ENCODE measurements at regions not wholly inside any gene's neighbourhood (a gene's known extent, or its start where the extent isn't known, plus 50 kb on each side); places are given as distances from the start of the nearest gene placed in this dataset.

DNA sequence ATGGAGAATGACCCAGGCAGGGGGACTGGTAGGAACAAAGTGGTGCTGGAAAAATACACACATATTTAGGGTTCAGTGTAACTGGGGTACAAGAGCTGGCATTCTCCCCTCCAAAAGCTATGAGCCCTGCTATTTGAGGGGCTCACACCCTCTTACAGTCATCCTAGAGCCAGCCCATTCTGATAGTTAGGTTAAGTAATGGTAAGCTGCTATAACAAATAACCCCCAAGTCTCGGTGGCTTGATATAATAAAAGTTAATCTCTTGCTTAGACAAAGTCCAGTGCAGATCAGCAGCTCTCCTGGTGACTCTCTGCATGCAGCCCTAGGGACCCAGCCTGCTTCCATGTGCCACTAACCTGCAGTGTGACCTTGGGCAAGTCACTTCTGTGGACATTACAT lies 234.9 kb upstream of the HES1 start:
- no peak overlapping the region for H3K27ac ChIP-seq (ENCODE audit: low read depth in 1 of 2, low read length in 2 of 2)
- H3K36me3 ChIP-seq (ENCODE audit: control insufficient read depth in 1 of 2, insufficient read depth in 2 of 2, low read length in 1 of 2) = no peaks in the 10 kb centered on the region
- H3K27me3 ChIP-seq (ENCODE audit: control insufficient read depth in 1 of 2, insufficient read depth in 2 of 2, low read length in 1 of 2) = no peaks in the 10 kb centered on the region
- intact Hi-C loops (cut with DNase I) = no loop called here
- no peak for ATAC-seq (ENCODE audit: low FRiP score)
- no peak for DNase-seq
- no peaks in the 10 kb centered on the region for H3K4me1 ChIP-seq (ENCODE audit: control insufficient read depth in 1 of 2, insufficient read depth in 2 of 2, low read length in 2 of 2)
- H3K9me3 ChIP-seq (ENCODE audit: control insufficient read depth, low read length) = peaks cover 2% of the 10 kb centered on the region
- WGBS, 2 donors = 94 to 100% methylated on average over 1 of the region's 1 CpG
- no peak overlapping the region for H3K4me3 ChIP-seq (ENCODE audit: low read length in 2 of 2)

DNA sequence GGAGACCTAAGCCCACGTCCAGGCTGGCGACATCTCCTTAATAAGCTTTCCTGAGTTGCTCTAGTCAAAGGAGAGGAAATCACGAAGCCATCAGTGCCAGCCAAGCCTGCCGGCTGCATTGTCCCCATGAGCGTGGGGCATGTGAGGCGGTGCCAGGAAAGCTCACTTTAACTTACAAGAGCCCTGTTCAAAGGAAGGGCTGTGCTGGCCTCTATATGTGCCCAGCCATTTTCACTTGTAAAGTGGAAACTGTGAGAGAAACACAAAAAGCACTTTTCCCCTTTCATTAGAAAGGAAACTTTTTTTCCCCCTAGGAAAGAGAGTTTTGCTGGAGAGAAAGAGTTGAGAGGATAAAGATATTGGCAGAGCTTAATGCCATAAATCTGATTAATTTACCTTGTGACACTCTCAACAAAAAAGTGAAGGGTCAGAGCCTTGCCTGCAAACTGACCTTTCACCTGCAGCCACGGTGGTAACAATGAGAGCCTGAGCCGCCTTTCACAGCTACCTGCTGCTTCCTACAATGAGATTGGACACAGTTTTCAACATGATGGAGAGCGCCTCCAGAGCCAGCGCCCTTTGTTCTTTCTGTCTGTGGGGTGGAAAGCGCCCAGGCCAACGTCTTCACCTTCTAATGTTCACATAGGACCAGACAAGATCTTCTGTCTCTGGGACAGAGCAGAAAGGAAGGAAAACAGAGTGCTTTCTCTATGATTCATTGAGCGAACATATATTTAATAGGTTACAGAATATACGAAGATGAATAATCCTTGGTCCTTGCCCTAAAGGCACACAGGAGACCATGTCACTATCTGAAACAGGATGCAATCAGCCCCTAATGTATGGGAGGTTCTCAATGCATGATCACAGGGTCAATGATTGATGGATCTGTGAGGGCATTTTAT lies 233.1 kb upstream of the HES1 start:
- WGBS, 2 donors = 70 to 72% methylated on average over 14 of the region's 14 CpGs
- no peak for DNase-seq
- Histone ChIP-seq H3K4me3 (ENCODE audit: low read length in 2 of 2) (no peak overlapping the region), H3K9me3 (ENCODE audit: control insufficient read depth, low read length) (peaks cover 2% of the 10 kb centered on the region), H3K36me3 (ENCODE audit: control insufficient read depth in 1 of 2, insufficient read depth in 2 of 2, low read length in 1 of 2) (no peaks in the 10 kb centered on the region), H3K27me3 (ENCODE audit: control insufficient read depth in 1 of 2, insufficient read depth in 2 of 2, low read length in 1 of 2) (no peaks in the 10 kb centered on the region), H3K4me1 (ENCODE audit: control insufficient read depth in 1 of 2, insufficient read depth in 2 of 2, low read length in 2 of 2) (no peaks in the 10 kb centered on the region), H3K27ac (ENCODE audit: low read depth in 1 of 2, low read length in 2 of 2) (no peak overlapping the region)
- no peak for ATAC-seq (ENCODE audit: low FRiP score)
- intact Hi-C loops (cut with DNase I) = no loop called here

DNA sequence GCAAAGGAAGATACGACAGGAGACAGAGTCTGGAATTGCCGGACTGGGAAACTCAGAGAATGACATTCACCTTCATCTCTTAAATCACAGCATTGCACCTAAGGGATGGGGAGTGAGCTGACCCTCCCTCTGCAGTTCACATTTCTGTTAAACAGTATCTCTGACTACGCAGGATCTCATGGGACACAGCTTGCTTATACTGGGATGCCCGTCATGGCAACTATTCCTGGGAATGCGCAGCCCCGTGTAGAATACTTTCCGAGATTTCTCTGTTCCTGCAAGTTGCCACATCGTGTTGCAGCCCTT lies 232.5 kb upstream of the HES1 start:
- Histone ChIP-seq H3K36me3 (ENCODE audit: control insufficient read depth in 1 of 2, insufficient read depth in 2 of 2, low read length in 1 of 2) (no peaks in the 10 kb centered on the region), H3K4me1 (ENCODE audit: control insufficient read depth in 1 of 2, insufficient read depth in 2 of 2, low read length in 2 of 2) (no peaks in the 10 kb centered on the region), H3K4me3 (ENCODE audit: low read length in 2 of 2) (no peak overlapping the region), H3K9me3 (ENCODE audit: control insufficient read depth, low read length) (peaks cover 4% of the 10 kb centered on the region), H3K27ac (ENCODE audit: low read depth in 1 of 2, low read length in 2 of 2) (no peak overlapping the region), H3K27me3 (ENCODE audit: control insufficient read depth in 1 of 2, insufficient read depth in 2 of 2, low read length in 1 of 2) (no peaks in the 10 kb centered on the region)
- intact Hi-C loops (cut with DNase I) = no loop called here
- WGBS, 2 donors = 96% methylated on average over 8 of the region's 8 CpGs
- no peak for ATAC-seq (ENCODE audit: low FRiP score)
- no peak for DNase-seq

DNA sequence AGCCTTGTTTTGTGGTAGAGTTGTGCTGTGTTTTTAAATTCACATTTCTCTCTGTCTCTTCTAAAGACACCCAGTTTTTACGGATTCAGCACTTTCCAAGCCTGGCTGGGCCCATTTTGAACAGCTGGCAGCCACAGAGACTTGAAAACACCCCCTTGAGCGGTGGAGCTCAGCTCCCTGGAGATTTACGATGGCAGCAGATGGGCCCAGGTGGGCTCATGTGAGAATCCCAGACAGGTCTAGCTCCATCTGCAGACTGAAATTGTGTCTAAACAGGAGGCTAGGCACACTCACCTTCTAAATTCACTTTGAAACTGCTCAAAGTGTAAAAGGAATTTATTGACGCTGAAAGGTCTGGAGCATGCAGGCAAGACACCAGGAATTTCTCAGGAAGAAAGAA lies 232.0 kb upstream of the HES1 start:
- Histone ChIP-seq H3K27me3 (ENCODE audit: control insufficient read depth in 1 of 2, insufficient read depth in 2 of 2, low read length in 1 of 2) (no peaks in the 10 kb centered on the region), H3K9me3 (ENCODE audit: control insufficient read depth, low read length) (peaks cover 4% of the 10 kb centered on the region), H3K36me3 (ENCODE audit: control insufficient read depth in 1 of 2, insufficient read depth in 2 of 2, low read length in 1 of 2) (no peaks in the 10 kb centered on the region), H3K4me3 (ENCODE audit: low read length in 2 of 2) (no peak overlapping the region), H3K4me1 (ENCODE audit: control insufficient read depth in 1 of 2, insufficient read depth in 2 of 2, low read length in 2 of 2) (no peaks in the 10 kb centered on the region), H3K27ac (ENCODE audit: low read depth in 1 of 2, low read length in 2 of 2) (no peak overlapping the region)
- ATAC-seq (ENCODE audit: low FRiP score) (no peak), DNase-seq (no peak)
- intact Hi-C loops (cut with DNase I) = no loop called here
- WGBS, 2 donors = 94 to 95% methylated on average over 4 of the region's 4 CpGs

DNA sequence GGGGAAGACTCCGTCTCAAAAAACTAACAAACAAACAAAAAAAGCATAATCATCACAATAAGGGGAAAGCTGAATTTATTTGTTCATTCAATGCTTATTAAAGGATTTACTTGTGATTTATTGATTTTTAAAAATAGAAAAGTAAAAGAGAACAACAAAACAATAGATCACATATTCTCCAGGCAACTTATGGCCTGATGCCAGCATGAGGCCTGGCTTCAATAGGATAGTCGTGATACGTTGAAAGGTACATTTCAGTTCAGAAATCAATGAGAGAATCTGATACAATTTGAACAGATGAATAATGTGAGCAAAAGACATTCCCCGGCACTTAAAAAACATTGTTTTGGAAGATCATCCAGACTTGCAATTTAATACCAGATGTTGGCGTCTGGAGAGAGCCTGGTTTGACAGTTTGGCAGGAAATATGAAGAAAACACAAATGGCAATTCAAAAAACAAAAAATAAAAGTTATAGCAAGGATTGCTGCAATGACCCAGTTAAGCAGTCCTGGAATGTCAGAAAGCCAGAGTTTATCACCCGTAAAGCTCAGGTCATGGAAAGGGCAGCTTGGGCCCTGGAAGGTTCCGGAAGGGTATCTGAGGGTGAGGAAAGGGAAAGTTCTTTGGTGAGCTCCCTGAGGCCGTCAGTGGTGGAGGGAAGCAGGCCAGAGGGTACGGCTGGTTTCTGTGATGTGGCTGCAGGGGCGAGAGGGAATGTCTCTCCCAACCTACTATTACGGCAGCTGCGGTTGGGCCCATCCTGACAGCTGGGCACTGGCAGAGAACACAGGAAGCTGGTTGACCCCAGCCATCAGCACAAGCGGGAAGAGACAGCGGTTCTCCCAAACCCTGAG lies 230.2 kb upstream of the HES1 start:
- Histone ChIP-seq H3K9me3 (ENCODE audit: control insufficient read depth, low read length) (peaks cover 4% of the 10 kb centered on the region), H3K4me3 (ENCODE audit: low read length in 2 of 2) (no peak overlapping the region), H3K27ac (ENCODE audit: low read depth in 1 of 2, low read length in 2 of 2) (no peak overlapping the region), H3K4me1 (ENCODE audit: control insufficient read depth in 1 of 2, insufficient read depth in 2 of 2, low read length in 2 of 2) (no peaks in the 10 kb centered on the region), H3K27me3 (ENCODE audit: control insufficient read depth in 1 of 2, insufficient read depth in 2 of 2, low read length in 1 of 2) (no peaks in the 10 kb centered on the region), H3K36me3 (ENCODE audit: control insufficient read depth in 1 of 2, insufficient read depth in 2 of 2, low read length in 1 of 2) (no peaks in the 10 kb centered on the region)
- intact Hi-C loops (cut with DNase I) = no loop called here
- DNase-seq (no peak), ATAC-seq (ENCODE audit: low FRiP score) (no peak)
- 66 to 69% methylated on average over 14 of the region's 14 CpGs for WGBS, 2 donors

DNA sequence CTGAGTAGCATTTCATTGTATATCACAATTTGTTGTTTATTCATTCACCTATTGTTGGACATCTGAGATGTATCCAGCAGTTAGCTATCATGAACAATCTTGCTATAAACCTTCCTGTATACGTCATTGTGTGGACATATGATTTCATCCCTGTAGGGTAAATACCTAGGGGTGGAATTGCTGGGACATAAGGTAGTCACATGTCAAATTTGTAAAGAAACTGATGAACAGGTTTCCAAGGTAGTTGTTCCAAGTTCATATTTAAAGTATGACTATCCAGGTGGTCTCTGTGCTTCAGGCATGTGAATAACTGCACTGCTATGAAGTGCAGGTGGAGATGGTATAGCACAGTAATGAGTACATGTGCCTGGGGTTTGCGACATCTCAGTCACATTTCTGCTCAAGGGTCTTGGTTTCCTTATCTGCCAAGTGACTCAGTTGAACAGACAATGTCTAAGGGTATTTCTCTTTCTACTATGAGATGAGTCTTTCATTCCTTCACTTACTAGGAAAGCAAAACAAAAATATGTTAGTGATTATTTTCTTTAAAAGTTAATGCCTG lies 229.0 kb upstream of the HES1 start:
- intact Hi-C loops (cut with DNase I) = no loop called here
- Histone ChIP-seq H3K27ac (ENCODE audit: low read depth in 1 of 2, low read length in 2 of 2) (no peak overlapping the region), H3K27me3 (ENCODE audit: control insufficient read depth in 1 of 2, insufficient read depth in 2 of 2, low read length in 1 of 2) (no peaks in the 10 kb centered on the region), H3K4me3 (ENCODE audit: low read length in 2 of 2) (no peak overlapping the region), H3K36me3 (ENCODE audit: control insufficient read depth in 1 of 2, insufficient read depth in 2 of 2, low read length in 1 of 2) (no peaks in the 10 kb centered on the region), H3K9me3 (ENCODE audit: control insufficient read depth, low read length) (peaks cover 2% of the 10 kb centered on the region), H3K4me1 (ENCODE audit: control insufficient read depth in 1 of 2, insufficient read depth in 2 of 2, low read length in 2 of 2) (no peaks in the 10 kb centered on the region)
- DNase-seq = no peak
- 96 to 97% methylated on average over 2 of the region's 2 CpGs for WGBS, 2 donors
- no peak for ATAC-seq (ENCODE audit: low FRiP score)

DNA sequence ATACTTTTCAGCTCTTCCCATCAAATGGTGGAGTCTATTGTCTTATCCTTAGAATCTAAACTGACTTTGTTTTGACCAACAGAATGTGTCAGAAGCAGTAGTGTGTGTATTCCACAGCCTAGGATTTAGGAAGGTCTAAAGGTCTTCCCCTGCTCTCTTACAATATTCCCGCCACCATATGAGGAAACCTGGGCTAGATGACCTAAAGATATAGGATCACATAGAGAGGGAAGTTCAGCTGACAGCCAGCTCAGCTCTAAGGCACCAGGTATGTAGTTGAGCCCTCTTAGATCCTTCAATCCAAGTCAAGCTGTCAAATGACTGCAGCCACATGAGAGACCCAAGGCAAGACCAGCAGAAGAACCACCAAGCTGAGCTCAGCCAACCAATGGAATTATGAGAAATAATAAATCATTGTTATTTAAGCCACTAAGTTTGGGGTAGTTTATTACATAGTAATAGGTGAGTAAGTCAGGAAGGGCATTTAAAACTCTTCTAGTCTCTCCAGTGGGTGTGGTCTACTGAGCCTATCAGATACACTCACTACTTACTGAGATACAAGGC lies 227.7 kb upstream of the HES1 start:
- H3K27ac ChIP-seq (ENCODE audit: low read depth in 1 of 2, low read length in 2 of 2) = no peak overlapping the region
- no peak overlapping the region for H3K4me3 ChIP-seq (ENCODE audit: low read length in 2 of 2)
- DNase-seq = no peak
- H3K27me3 ChIP-seq (ENCODE audit: control insufficient read depth in 1 of 2, insufficient read depth in 2 of 2, low read length in 1 of 2) = no peaks in the 10 kb centered on the region
- WGBS, 2 donors = 98 to 100% methylated on average over 1 of the region's 1 CpG
- intact Hi-C loops (cut with DNase I) = no loop called here
- H3K9me3 ChIP-seq (ENCODE audit: control insufficient read depth, low read length) = peaks cover 2% of the 10 kb centered on the region
- H3K36me3 ChIP-seq (ENCODE audit: control insufficient read depth in 1 of 2, insufficient read depth in 2 of 2, low read length in 1 of 2) = no peaks in the 10 kb centered on the region
- H3K4me1 ChIP-seq (ENCODE audit: control insufficient read depth in 1 of 2, insufficient read depth in 2 of 2, low read length in 2 of 2) = no peaks in the 10 kb centered on the region
- ATAC-seq (ENCODE audit: low FRiP score) = no peak

DNA sequence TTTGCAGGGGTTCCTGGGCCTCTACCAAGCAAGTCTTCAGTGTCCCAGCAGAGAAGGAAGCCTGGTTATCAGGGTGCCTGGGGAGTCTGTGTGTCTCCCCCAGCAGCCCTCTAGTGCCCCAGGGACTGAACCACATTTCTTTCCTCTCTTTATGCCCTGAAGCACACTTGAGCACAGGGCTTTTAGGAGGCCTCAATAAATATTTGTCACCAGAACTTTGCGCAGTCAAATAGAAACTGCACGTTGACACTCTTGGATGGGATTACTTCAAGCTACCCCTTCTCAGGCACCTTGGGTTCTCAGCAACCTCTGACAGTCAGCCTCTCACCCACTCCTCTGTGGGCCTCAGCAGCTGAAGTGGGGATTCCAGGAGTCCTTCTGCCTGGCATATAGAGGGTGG lies 226.6 kb upstream of the HES1 start:
- Histone ChIP-seq H3K27ac (ENCODE audit: low read depth in 1 of 2, low read length in 2 of 2) (no peak overlapping the region), H3K36me3 (ENCODE audit: control insufficient read depth in 1 of 2, insufficient read depth in 2 of 2, low read length in 1 of 2) (no peaks in the 10 kb centered on the region), H3K9me3 (ENCODE audit: control insufficient read depth, low read length) (peaks cover 2% of the 10 kb centered on the region), H3K4me1 (ENCODE audit: control insufficient read depth in 1 of 2, insufficient read depth in 2 of 2, low read length in 2 of 2) (no peaks in the 10 kb centered on the region), H3K27me3 (ENCODE audit: control insufficient read depth in 1 of 2, insufficient read depth in 2 of 2, low read length in 1 of 2) (no peaks in the 10 kb centered on the region), H3K4me3 (ENCODE audit: low read length in 2 of 2) (no peak overlapping the region)
- DNase-seq (no peak), ATAC-seq (ENCODE audit: low FRiP score) (no peak)
- intact Hi-C loops (cut with DNase I) = no loop called here
- WGBS, 2 donors = 97 to 99% methylated on average over 2 of the region's 2 CpGs

All from aorta (tissue), 5 donors.